Gastroesophageal sphincter (tissue), 4 donors: ENCODE measurements at regions not wholly inside any gene's neighbourhood (a gene's known extent, or its start where the extent isn't known, plus 50 kb on each side); places are given as distances from the start of the nearest gene placed in this dataset.
A peak's percentile ranks its signal among the peaks of the same experiment; 100 is the strongest.
"Not testable (repeated sequence)": the region's sequence is repeated elsewhere in the genome, so short reads cannot be mapped to it uniquely, and the experiment has no call there.

Experiments
- ATAC-seq: fragments of 150-250 bp; one replicate; pipeline ENCODE4 v1.9.1; 2016; ENCODE audit warnings: mild to moderate bottlenecking, moderate library complexity
- H3K27ac ChIP-seq, 4 donors: fragments of 200-600 bp; sonication (generic) in 3 of 4; 1 replicate in 3 of 4; 2 replicates in 1 of 4; pipeline ENCODE4 v1.5.1; 2016 to 2019
- H3K27me3 ChIP-seq: fragments of 200-600 bp; sonication (generic); one replicate; pipeline ENCODE4 v1.5.1; 2019
- H3K36me3 ChIP-seq, 2 donors: fragments of 200-600 bp; sonication (generic); one replicate each; pipeline ENCODE4 v1.5.1; 2019; ENCODE audit warnings: control low read depth in 1 of 2
- H3K4me1 ChIP-seq, 3 donors: fragments of 200-600 bp; sonication (generic); 1 replicate in 2 of 3; 2 replicates in 1 of 3; pipeline ENCODE4 v1.5.1; 2016 to 2019; ENCODE audit warnings: control low read depth in 2 of 3
- H3K4me3 ChIP-seq, 2 donors: fragments of 200-600 bp; sonication (generic); one replicate each; pipeline ENCODE4 v1.5.1; 2019; ENCODE audit warnings: mild to moderate bottlenecking in 1 of 2, moderate library complexity in 1 of 2
- H3K9me3 ChIP-seq, 3 donors: fragments of 200-600 bp; sonication (generic); one replicate each; pipeline ENCODE4 v1.5.1; 2017 to 2019; ENCODE audit warnings: control low read depth in 2 of 3
- CTCF ChIP-seq, 4 experiments: fragments of 200-600 bp in 2 of 4; fragments of 450-650 bp in 2 of 4; sonication (generic) in 1 of 4; IDR thresholded peaks; one replicate each; pipeline ENCODE4 v1.5.1; 2017 to 2019; ENCODE audit warnings: antibody characterized with exemption in 4 of 4, mild to moderate bottlenecking in 2 of 4, moderate library complexity in 2 of 4
- EP300 ChIP-seq: sonication (generic); formaldehyde crosslinking; IDR thresholded peaks from one replicate; pipeline ENCODE4 v1.6.1; 2017; ENCODE audit warnings: antibody characterized with exemption, mild to moderate bottlenecking
- POLR2A ChIP-seq, 2 donors: fragments of 450-650 bp; IDR thresholded peaks; one replicate each; pipeline ENCODE4 v1.6.1; 2017; ENCODE audit warnings: antibody characterized with exemption in 2 of 2, mild to moderate bottlenecking in 2 of 2, moderate library complexity in 1 of 2
- POLR2AphosphoS5 ChIP-seq: sonication (generic); formaldehyde crosslinking; IDR thresholded peaks from one replicate; pipeline ENCODE4 v1.6.1; 2017; ENCODE audit warnings: antibody characterized with exemption
- WGBS, 2 donors: methylation state at CpG; one replicate each; pipeline ENCODE4 v1.1.5; 2018; ENCODE audit warnings: low coverage in 1 of 2; 5-methylcytosine and 5-hydroxymethylcytosine counted together

GRCh38 chr10:21355591-21356011, 169.9 kb downstream of the SKIDA1 start:
- TF ChIP-seq CTCF (IDR thresholded peaks at IDR 0.05) (no peak), POLR2AphosphoS5 (no peak)
- ATAC-seq = no peak

GRCh38 chr10:21352886-21353285, 172.6 kb downstream of the SKIDA1 start:
- Histone ChIP-seq H3K4me1 (peaks cover 0 to 17% (median 4%) of the 10 kb centered on the region in 3 donors), H3K4me3 (no peak overlapping the region), H3K27me3 (no peaks in the 10 kb centered on the region), H3K36me3 (no peaks in the 10 kb centered on the region), H3K27ac (no peak overlapping the region), H3K9me3 (no peaks in the 10 kb centered on the region)
- WGBS, 2 donors = 27 to 58% methylated on average over 1 of the region's 1 CpG
- TF ChIP-seq POLR2AphosphoS5 (no peak), POLR2A (IDR thresholded peaks at IDR 0.05) (no peak), EP300 (no peak), CTCF (IDR thresholded peaks at IDR 0.05) (no peak)
- no peak for ATAC-seq

More at GRCh38 chr10:21355591-21356011, 169.9 kb downstream of the SKIDA1 start:
- no peak overlapping the region for H3K4me3 ChIP-seq
- H3K36me3 ChIP-seq = no peaks in the 10 kb centered on the region
- H3K4me1 ChIP-seq = peaks cover 0 to 2% (median 0%) of the 10 kb centered on the region in 3 donors
- 49 to 54% methylated on average over 2 of the region's 2 CpGs for WGBS, 2 donors
- H3K9me3 ChIP-seq = no peaks in the 10 kb centered on the region
- H3K27me3 ChIP-seq = no peaks in the 10 kb centered on the region
- H3K27ac ChIP-seq = no peak overlapping the region

DNA sequence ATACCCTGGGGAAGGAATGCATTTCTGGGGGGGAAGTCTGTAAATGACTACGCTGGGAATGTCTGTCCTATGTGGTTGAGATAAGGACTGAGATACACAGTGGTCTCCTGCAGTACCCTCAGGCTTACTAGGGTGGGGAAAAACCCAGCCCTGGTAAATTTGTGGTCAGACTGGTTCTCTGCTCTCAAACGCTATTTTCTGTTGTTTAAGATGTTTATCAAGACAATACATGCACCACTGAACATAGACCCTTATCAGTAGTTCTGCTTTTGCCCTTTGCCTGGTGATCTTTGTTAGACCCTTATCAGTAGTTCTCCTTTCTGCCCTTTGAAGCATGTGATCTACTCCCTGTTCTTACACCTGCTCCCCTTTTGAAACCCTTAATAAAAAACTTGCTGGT, 173.9 kb downstream of the SKIDA1 start:
- 66 to 94% methylated on average over 2 of the region's 2 CpGs for WGBS, 2 donors
- not testable (repeated sequence) for H3K27ac ChIP-seq, H3K27me3 ChIP-seq, H3K36me3 ChIP-seq, ATAC-seq, H3K9me3 ChIP-seq, H3K4me3 ChIP-seq
- H3K4me1 ChIP-seq = peaks cover 0 to 17% (median 4%) of the 10 kb centered on the region in 3 donors

DNA sequence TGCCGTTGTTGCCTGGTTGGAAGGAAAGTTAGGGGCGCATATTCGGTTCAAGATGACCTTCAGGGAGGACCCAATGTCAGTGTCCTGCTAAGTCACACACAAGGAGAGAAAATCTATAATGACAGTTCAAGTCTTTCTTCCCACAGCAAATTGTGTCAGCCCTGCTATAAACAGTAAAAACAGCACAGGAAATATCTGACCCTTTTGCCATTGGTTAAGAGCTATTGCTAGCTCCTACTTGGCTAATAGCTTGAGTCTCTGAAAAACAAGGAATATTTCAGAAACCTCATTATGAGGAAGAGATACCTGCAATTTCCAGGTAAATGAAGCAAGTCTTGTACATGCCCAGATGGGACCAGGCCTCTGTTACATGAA, 175.6 kb downstream of the SKIDA1 start:
- no peaks in the 10 kb centered on the region for H3K36me3 ChIP-seq
- 43 to 49% methylated on average over 3 of the region's 3 CpGs for WGBS, 2 donors
- H3K9me3 ChIP-seq = no peaks in the 10 kb centered on the region
- ATAC-seq = no peak
- H3K4me1 ChIP-seq = peaks cover 0 to 17% (median 4%) of the 10 kb centered on the region in 3 donors
- no peak overlapping the region for H3K4me3 ChIP-seq
- H3K27me3 ChIP-seq = no peaks in the 10 kb centered on the region
- no peak for TF ChIP-seq CTCF (IDR thresholded peaks at IDR 0.05)
- TF ChIP-seq POLR2AphosphoS5 = no peak
- no peak for TF ChIP-seq POLR2A (IDR thresholded peaks at IDR 0.05)
- TF ChIP-seq EP300 = no peak
- H3K27ac ChIP-seq = peak overlapping the region in 3 of 4 donors; percentile 21 to 53 (median 48)

DNA sequence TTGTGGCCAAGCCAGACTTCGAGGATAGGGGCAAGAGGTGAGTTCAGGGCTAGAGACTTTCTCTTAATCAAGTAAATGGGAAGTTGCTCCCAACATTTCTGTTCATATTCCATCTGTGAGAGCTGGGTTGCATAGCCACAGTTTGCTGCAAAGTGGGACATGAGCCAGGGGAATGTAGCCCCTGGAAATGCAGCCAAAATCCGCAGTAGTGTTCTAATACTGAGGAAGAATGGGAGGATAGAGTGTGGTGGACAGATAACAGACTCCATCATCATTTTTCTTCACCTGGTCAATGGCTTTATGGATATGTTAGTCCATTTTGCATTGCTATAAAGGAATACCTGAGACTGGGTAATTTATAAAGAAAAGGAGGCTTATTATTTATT, 177.7 kb downstream of the SKIDA1 start:
- Histone ChIP-seq H3K4me1 (peaks cover 0 to 17% (median 4%) of the 10 kb centered on the region in 3 donors), H3K36me3 (no peaks in the 10 kb centered on the region), H3K27me3 (no peaks in the 10 kb centered on the region), H3K4me3 (no peak overlapping the region), H3K27ac (no peak overlapping the region), H3K9me3 (no peaks in the 10 kb centered on the region)
- 71 to 73% methylated on average over 1 to 2 of the region's 2 CpGs for WGBS, 2 donors
- no peak for TF ChIP-seq POLR2A (IDR thresholded peaks at IDR 0.05)
- TF ChIP-seq POLR2AphosphoS5 = no peak
- TF ChIP-seq CTCF (IDR thresholded peaks at IDR 0.05) = no peak
- TF ChIP-seq EP300 = no peak
- ATAC-seq = no peak
